Kidney (tissue), 13 donors: ENCODE measurements at regions not wholly inside any gene's neighbourhood (a gene's known extent, or its start where the extent isn't known, plus 50 kb on each side); places are given as distances from the start of the nearest gene placed in this dataset.

Experiments used
- DNase-seq, 5 donors: peaks; one replicate each; pipeline ENCODE4 v3.0.0-alpha.2; 2013 to 2020
- FAIRE-seq: peaks from 2 replicates; lab custom pipeline; 2012; peaks lifted over from hg19 to GRCh38; lab: Jason Lieb, UNC
- H3K27ac ChIP-seq, 2 donors: one replicate each; pipeline ENCODE4 v1.7.0; 2013; ENCODE audit warnings: low read depth in 2 of 2, low read length in 2 of 2, inconsistent platforms in 1 of 2
- H3K27me3 ChIP-seq: one replicate; pipeline ENCODE4 v1.7.1; 2013; ENCODE audit warnings: low read length, inconsistent platforms; ENCODE audit not compliant: control insufficient read depth, insufficient read depth
- H3K36me3 ChIP-seq, 3 donors: one replicate each; pipeline versions ENCODE4 v1.7.0 to v1.7.1; 2013; ENCODE audit warnings: low read length in 3 of 3, control low read depth in 1 of 3, inconsistent platforms in 1 of 3; ENCODE audit not compliant: insufficient read depth in 3 of 3, control insufficient read depth in 2 of 3
- H3K4me1 ChIP-seq, 3 donors: one replicate each; pipeline versions ENCODE4 v1.7.0 to v1.7.1; 2013; ENCODE audit warnings: low read length in 3 of 3, inconsistent platforms in 1 of 3, low read depth in 1 of 3; ENCODE audit not compliant: control insufficient read depth in 2 of 3, insufficient read depth in 2 of 3
- H3K4me3 ChIP-seq, 3 donors: one replicate each; pipeline versions ENCODE4 v1.7.0 to v1.8.1; 2013; ENCODE audit warnings: low read length in 3 of 3, control low read depth in 1 of 3, inconsistent platforms in 1 of 3
- H3K9ac ChIP-seq, 3 donors: one replicate each; pipeline versions ENCODE4 v1.7.0 to v1.7.1; 2013; ENCODE audit warnings: low read length in 3 of 3, control low read depth in 1 of 3, inconsistent platforms in 1 of 3
- H3K9me3 ChIP-seq, 3 donors: one replicate each; pipeline versions ENCODE4 v1.7.0 to v1.7.1; 2013; ENCODE audit warnings: low read length in 3 of 3, control low read depth in 1 of 3, inconsistent platforms in 1 of 3; ENCODE audit not compliant: control insufficient read depth in 2 of 3, insufficient read depth in 1 of 3
- intact Hi-C: fragments of 100-400 bp; cut with DNase I; formaldehyde crosslinking; loops from one replicate; pipeline ENCODE4 v1.11.1; 2022
- TF ChIP-seq, protein P1 (sequence below): IDR thresholded peaks from 3 replicates; pipeline ENCODE4 v1.5.1; 2012; ENCODE audit warnings: mild to moderate bottlenecking, moderate library complexity, borderline replicate concordance; ENCODE audit not compliant: insufficient read depth; ENCODE audit errors: extremely low read depth
- donor health status: control.
- donor health status: control.
- donor health status: control.
- donor health status: control.
- donor health status: control.
- donor health status: DM: yes; HTN: yes; CAD: no.
- donor health status: Normal renal cell carcinoma (clear cell type).

DNA sequence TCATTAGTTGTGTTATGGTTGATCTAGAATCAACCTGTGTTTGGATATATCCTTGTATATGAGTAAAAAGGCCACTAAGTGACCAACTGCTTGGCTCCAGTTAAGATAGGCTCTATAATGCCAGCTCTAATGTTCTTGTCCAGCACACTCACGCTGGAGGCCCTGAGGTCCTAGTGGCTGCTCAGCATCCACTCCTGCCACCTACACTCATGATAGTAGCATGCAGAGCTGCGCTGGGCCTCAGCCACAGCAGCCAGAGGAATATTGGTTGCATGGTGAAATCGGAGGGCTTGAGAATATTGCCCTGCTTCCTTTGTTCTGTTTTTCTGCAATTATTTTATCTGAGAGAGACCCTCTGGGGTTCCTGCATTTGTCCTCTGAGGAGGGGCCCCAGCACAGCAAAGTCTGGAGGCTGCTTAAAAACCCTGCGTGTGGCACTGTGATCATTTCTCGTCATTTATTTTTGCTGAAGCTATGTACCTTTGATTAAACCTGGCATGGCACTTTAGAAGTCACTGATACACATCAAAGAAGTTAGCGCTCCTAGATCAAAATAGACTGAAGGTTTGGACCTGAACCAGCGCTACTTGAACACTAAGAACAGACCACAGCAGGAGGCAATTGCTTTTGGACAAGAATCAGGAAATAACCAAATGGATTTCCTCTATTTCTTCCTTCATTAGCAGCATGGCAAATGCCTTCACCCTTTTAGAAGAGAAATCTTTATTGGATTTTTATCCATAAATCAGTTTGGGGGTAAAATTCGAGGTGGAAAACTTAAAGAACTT lies 398.4 kb upstream of the ID4 start:
- no peak overlapping the region for H3K4me3 ChIP-seq
- DNase-seq (no peak), FAIRE-seq (no peak)
- H3K9ac ChIP-seq = no peak overlapping the region
- H3K27me3 ChIP-seq = no peaks in the 10 kb centered on the region
- intact Hi-C loops = no loop called here
- H3K4me1 ChIP-seq = no peaks in the 10 kb centered on the region
- no peaks in the 10 kb centered on the region for H3K36me3 ChIP-seq
- TF ChIP-seq, protein P1, sequence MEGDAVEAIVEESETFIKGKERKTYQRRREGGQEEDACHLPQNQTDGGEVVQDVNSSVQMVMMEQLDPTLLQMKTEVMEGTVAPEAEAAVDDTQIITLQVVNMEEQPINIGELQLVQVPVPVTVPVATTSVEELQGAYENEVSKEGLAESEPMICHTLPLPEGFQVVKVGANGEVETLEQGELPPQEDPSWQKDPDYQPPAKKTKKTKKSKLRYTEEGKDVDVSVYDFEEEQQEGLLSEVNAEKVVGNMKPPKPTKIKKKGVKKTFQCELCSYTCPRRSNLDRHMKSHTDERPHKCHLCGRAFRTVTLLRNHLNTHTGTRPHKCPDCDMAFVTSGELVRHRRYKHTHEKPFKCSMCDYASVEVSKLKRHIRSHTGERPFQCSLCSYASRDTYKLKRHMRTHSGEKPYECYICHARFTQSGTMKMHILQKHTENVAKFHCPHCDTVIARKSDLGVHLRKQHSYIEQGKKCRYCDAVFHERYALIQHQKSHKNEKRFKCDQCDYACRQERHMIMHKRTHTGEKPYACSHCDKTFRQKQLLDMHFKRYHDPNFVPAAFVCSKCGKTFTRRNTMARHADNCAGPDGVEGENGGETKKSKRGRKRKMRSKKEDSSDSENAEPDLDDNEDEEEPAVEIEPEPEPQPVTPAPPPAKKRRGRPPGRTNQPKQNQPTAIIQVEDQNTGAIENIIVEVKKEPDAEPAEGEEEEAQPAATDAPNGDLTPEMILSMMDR = no peak
- no peak overlapping the region for H3K27ac ChIP-seq
- H3K9me3 ChIP-seq = no peaks in the 10 kb centered on the region

GRCh38 chr6:19440531-19440930 lies 396.6 kb upstream of the ID4 start:
- H3K4me1 ChIP-seq = no peaks in the 10 kb centered on the region
- intact Hi-C loops = no loop called here
- H3K9me3 ChIP-seq = no peaks in the 10 kb centered on the region
- no peak overlapping the region for H3K9ac ChIP-seq
- no peaks in the 10 kb centered on the region for H3K36me3 ChIP-seq
- TF ChIP-seq, protein P1 = no peak
- FAIRE-seq (no peak), DNase-seq (no peak)
- no peak overlapping the region for H3K4me3 ChIP-seq
- no peaks in the 10 kb centered on the region for H3K27me3 ChIP-seq
- no peak overlapping the region for H3K27ac ChIP-seq

GRCh38 chr6:19443411-19443810 lies 393.8 kb upstream of the ID4 start:
- H3K27ac ChIP-seq = no peak overlapping the region
- FAIRE-seq (no peak), DNase-seq (no peak)
- TF ChIP-seq, protein P1 = no peak
- H3K4me3 ChIP-seq = no peak overlapping the region
- peaks cover 0 to 7% (median 0%) of the 10 kb centered on the region in 3 donors for H3K4me1 ChIP-seq
- no peaks in the 10 kb centered on the region for H3K36me3 ChIP-seq
- H3K27me3 ChIP-seq = no peaks in the 10 kb centered on the region
- intact Hi-C loops = no loop called here
- no peak overlapping the region for H3K9ac ChIP-seq
- no peaks in the 10 kb centered on the region for H3K9me3 ChIP-seq
